Hepatocyte (in vitro differentiated cells): ENCODE measurements at regions not wholly inside any gene's neighbourhood (a gene's known extent, or its start where the extent isn't known, plus 50 kb on each side); places are given as distances from the start of the nearest gene placed in this dataset.

Experiments used
- DNase-seq: peaks from one replicate; pipeline ENCODE4 v3.0.0-alpha.2; 2016; ENCODE audit warnings: low spot score
- H2AFZ ChIP-seq: fragments of 200-600 bp; sonication (generic); 2 replicates; pipeline ENCODE4 v1.6.0; 2016; ENCODE audit warnings: antibody characterized with exemption, mild to moderate bottlenecking
- H3K27ac ChIP-seq: fragments of 200-600 bp; sonication (generic); 2 replicates; pipeline ENCODE4 v1.5.1; 2016; ENCODE audit warnings: mild to moderate bottlenecking
- H3K27me3 ChIP-seq: fragments of 200-600 bp; sonication (generic); 2 replicates; pipeline ENCODE4 v1.6.1; 2016
- H3K36me3 ChIP-seq: fragments of 200-600 bp; sonication (generic); replicated peaks from 2 replicates; pipeline ENCODE4 v1.5.1; 2016; ENCODE audit warnings: low read depth; ENCODE audit not compliant: insufficient read depth
- H3K4me1 ChIP-seq: fragments of 200-600 bp; sonication (generic); 2 replicates; pipeline ENCODE4 v1.5.1; 2016; ENCODE audit warnings: mild to moderate bottlenecking, moderate library complexity; ENCODE audit not compliant: insufficient read depth
- H3K4me2 ChIP-seq: fragments of 200-600 bp; sonication (generic); 2 replicates; pipeline ENCODE4 v1.6.0; 2016
- H3K4me3 ChIP-seq: fragments of 200-600 bp; sonication (generic); 2 replicates; pipeline ENCODE4 v1.5.1; 2016; ENCODE audit warnings: mild to moderate bottlenecking
- H3K79me2 ChIP-seq: fragments of 200-600 bp; sonication (generic); 2 replicates; pipeline ENCODE4 v1.6.0; 2017; ENCODE audit warnings: mild to moderate bottlenecking
- H3K9me2 ChIP-seq: fragments of 200-600 bp; sonication (generic); replicated peaks from 2 replicates; pipeline ENCODE4 v1.6.0; 2017; ENCODE audit warnings: mild to moderate bottlenecking; ENCODE audit not compliant: insufficient read depth
- H3K9me3 ChIP-seq: fragments of 200-600 bp; sonication (generic); 2 replicates; pipeline ENCODE4 v1.5.1; 2016; ENCODE audit warnings: low read depth, mild to moderate bottlenecking
- H4K20me1 ChIP-seq: fragments of 200-600 bp; sonication (generic); 2 replicates; pipeline ENCODE4 v1.6.0; 2016; ENCODE audit warnings: mild to moderate bottlenecking; ENCODE audit not compliant: insufficient read depth, poor library complexity, severe bottlenecking
- EZH2 ChIP-seq: fragments of 200-600 bp; sonication (generic); IDR thresholded peaks from 2 replicates; pipeline ENCODE4 v1.6.1; 2016; ENCODE audit warnings: antibody characterized with exemption, mild to moderate bottlenecking, borderline replicate concordance
- EZH2phosphoT487 ChIP-seq: fragments of 200-600 bp; sonication (generic); IDR thresholded peaks from one replicate; pipeline ENCODE4 v1.6.1; 2018; ENCODE audit warnings: antibody characterized with exemption, mild to moderate bottlenecking, low read depth, moderate library complexity; ENCODE audit not compliant: unreplicated experiment, severe bottlenecking
- WGBS: methylation state at CpG from one replicate; pipeline ENCODE4 v1.1.6; 2016; ENCODE audit warnings: low lambda C conversion rate; ENCODE audit errors: missing lambda C conversion rate; 5-methylcytosine and 5-hydroxymethylcytosine counted together
- TF ChIP-seq, protein P1 (sequence below): fragments of 200-600 bp; sonication (generic); IDR thresholded peaks from 2 replicates; pipeline ENCODE4 v1.5.1; 2016; ENCODE audit warnings: antibody characterized with exemption, mild to moderate bottlenecking; ENCODE audit not compliant: poor library complexity

DNA sequence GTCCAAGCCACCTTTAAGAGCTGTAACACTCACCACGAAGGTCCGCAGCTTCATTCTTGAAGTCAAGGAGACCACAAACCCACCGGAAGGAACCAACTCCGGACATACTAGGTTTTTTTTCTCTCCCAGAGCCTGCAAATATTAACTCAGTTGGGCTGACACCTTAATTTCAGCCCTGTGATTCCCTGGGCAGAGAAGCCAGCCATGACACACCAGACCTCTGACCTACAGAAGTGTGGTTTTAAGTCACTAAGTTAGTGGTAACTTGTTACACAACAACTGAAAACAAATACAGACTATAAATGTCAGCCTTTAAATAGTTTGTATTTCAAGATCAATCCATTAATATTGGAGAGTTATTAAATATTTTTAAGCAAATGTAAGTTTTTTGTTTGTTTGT lies 855.1 kb downstream of the TMEM182 start:
- Histone ChIP-seq H3K9me3 (no peaks in the 10 kb centered on the region), H3K4me2 (no peak overlapping the region), H4K20me1 (no peaks in the 10 kb centered on the region), H3K27me3 (no peaks in the 10 kb centered on the region), H3K36me3 (no peaks in the 10 kb centered on the region), H3K79me2 (no peaks in the 10 kb centered on the region), H2AFZ (no peak overlapping the region), H3K27ac (no peak overlapping the region), H3K4me1 (no peaks in the 10 kb centered on the region), H3K9me2 (no peaks in the 10 kb centered on the region), H3K4me3 (no peak overlapping the region)
- WGBS: 91% methylated on average over 4 of the region's 4 CpGs
- no peak for DNase-seq
- TF ChIP-seq EZH2phosphoT487 (no peak), EZH2 (no peak)
- TF ChIP-seq, protein P1, sequence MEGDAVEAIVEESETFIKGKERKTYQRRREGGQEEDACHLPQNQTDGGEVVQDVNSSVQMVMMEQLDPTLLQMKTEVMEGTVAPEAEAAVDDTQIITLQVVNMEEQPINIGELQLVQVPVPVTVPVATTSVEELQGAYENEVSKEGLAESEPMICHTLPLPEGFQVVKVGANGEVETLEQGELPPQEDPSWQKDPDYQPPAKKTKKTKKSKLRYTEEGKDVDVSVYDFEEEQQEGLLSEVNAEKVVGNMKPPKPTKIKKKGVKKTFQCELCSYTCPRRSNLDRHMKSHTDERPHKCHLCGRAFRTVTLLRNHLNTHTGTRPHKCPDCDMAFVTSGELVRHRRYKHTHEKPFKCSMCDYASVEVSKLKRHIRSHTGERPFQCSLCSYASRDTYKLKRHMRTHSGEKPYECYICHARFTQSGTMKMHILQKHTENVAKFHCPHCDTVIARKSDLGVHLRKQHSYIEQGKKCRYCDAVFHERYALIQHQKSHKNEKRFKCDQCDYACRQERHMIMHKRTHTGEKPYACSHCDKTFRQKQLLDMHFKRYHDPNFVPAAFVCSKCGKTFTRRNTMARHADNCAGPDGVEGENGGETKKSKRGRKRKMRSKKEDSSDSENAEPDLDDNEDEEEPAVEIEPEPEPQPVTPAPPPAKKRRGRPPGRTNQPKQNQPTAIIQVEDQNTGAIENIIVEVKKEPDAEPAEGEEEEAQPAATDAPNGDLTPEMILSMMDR: no peak

DNA sequence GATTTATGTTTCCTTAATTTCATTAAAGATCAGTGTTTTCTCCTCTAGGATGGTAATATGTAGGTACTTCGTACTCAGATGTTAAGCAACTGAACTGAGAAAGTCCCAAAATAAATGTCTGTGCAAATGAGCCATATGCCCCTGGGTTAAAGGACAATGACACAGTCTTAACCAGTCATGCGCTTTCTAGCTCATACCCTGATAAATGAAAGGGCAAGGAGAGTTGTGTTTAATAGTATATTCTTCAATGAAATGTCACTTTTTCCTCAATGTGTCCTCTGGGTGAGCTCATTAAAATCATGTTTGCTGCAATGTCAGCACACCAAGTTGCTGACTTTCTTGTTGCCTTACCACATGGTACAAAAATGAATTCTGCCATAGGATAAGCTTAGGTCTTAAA lies 856.3 kb downstream of the TMEM182 start:
- Histone ChIP-seq H3K9me3 (no peaks in the 10 kb centered on the region), H3K36me3 (no peaks in the 10 kb centered on the region), H3K4me2 (no peak overlapping the region), H4K20me1 (no peaks in the 10 kb centered on the region), H3K27ac (no peak overlapping the region), H3K79me2 (no peaks in the 10 kb centered on the region), H3K27me3 (no peaks in the 10 kb centered on the region), H2AFZ (no peak overlapping the region), H3K4me1 (no peaks in the 10 kb centered on the region), H3K4me3 (no peak overlapping the region), H3K9me2 (no peaks in the 10 kb centered on the region)
- 90% methylated on average over 2 of the region's 2 CpGs for WGBS
- no peak for DNase-seq
- no peak for TF ChIP-seq EZH2
- TF ChIP-seq, protein P1: no peak
- TF ChIP-seq EZH2phosphoT487: no peak

DNA sequence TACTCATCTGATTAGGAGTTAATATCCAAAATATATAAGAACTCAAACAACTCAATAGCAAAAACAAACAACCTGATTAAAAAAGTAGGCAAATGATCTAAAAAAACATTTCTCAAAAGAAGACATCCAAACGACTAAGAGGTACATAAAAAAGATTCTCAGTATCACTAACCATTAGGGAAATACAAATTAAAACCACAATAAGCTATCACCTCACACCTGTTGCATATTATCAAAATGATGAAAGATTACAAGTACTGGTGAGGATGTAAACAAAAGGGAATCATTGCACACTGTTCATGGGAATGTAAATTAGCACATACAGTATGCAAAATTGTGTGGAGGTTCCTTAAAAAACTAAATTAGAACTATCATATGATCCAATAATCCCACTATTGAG lies 865.5 kb downstream of the TMEM182 start:
- Histone ChIP-seq H3K27ac (no peak overlapping the region), H2AFZ (no peak overlapping the region), H4K20me1 (no peaks in the 10 kb centered on the region), H3K4me1 (no peaks in the 10 kb centered on the region), H3K36me3 (no peaks in the 10 kb centered on the region), H3K9me3 (no peaks in the 10 kb centered on the region), H3K4me2 (no peak overlapping the region), H3K79me2 (no peaks in the 10 kb centered on the region), H3K4me3 (no peak overlapping the region), H3K27me3 (no peaks in the 10 kb centered on the region), H3K9me2 (no peaks in the 10 kb centered on the region)
- TF ChIP-seq EZH2: no peak
- TF ChIP-seq, protein P1: no peak
- TF ChIP-seq EZH2phosphoT487: no peak
- 48% methylated on average over 1 of the region's 1 CpG for WGBS
- DNase-seq: no peak

DNA sequence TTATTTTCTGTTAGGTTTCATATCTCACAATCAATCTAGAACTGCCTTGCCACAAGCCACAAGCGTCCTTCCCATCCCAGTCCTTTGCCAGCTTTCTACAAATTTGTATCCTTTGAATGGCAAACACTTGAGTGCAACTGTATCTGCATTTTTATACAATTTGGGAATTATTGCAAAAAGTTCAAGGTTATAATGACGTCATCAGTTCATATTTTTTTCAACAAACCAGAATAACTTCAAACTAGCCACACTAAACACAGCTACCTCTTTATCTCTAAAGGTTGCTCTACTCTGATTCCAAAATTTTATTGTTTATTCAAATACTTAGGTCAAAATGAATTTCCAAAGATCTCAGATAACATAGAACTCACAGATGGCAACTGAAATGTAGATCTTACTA lies 877.1 kb downstream of the TMEM182 start:
- WGBS: 38% methylated on average over 2 of the region's 2 CpGs
- no peak for TF ChIP-seq EZH2
- TF ChIP-seq EZH2phosphoT487: no peak
- TF ChIP-seq, protein P1: no peak
- Histone ChIP-seq H2AFZ (no peak overlapping the region), H3K79me2 (no peaks in the 10 kb centered on the region), H3K9me3 (no peaks in the 10 kb centered on the region), H3K27ac (no peak overlapping the region), H3K4me1 (no peaks in the 10 kb centered on the region), H4K20me1 (no peaks in the 10 kb centered on the region), H3K36me3 (no peaks in the 10 kb centered on the region), H3K4me2 (no peak overlapping the region), H3K27me3 (no peaks in the 10 kb centered on the region), H3K9me2 (no peaks in the 10 kb centered on the region), H3K4me3 (no peak overlapping the region)
- no peak for DNase-seq
